HG02588 (cell line): ENCODE measurements at regions not wholly inside any gene's neighbourhood (a gene's known extent, or its start where the extent isn't known, plus 50 kb on each side); places are given as distances from the start of the nearest gene placed in this dataset.

Source experiments
- ATAC-seq: cut with Tn5 transposase; IDR thresholded peaks from one replicate; pipeline ENCODE4 v1.9.1; 2021; ENCODE audit warnings: mild to moderate bottlenecking, moderate library complexity; ENCODE audit not compliant: unreplicated experiment

- ATAC-seq = no peak
These were observed 54.7 kb upstream of the EPHA5 start for GRCh38 chr4:65724973-65725372.
